GM19468 (cell line): ENCODE measurements at regions not wholly inside any gene's neighbourhood (a gene's known extent, or its start where the extent isn't known, plus 50 kb on each side); places are given as distances from the start of the nearest gene placed in this dataset.

Experiments used
- ATAC-seq: cut with Tn5 transposase; IDR thresholded peaks from one replicate; pipeline ENCODE4 v1.9.1; 2021; ENCODE audit warnings: mild to moderate bottlenecking, moderate library complexity, moderate number of reproducible peaks; ENCODE audit not compliant: unreplicated experiment; ENCODE audit errors: extremely low read depth

DNA sequence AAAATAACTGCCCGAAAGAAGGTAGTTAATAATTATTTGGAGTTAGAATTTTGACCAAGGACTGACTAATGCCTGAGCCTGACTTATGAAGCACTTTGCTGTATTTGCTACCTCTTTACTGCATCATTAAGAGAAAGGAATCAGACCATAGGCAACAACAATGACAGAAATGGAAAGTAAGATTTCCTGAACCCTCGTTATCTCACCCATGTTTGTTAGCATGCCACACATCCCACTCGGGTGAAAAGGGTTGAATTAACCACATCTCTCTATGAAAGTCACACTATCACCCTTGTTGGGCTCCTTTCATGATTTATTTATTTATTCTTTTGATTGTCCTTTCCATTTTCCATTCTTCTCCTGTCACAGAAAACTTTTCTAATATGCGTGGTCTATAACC lies 59.6 kb downstream of the OLIG3 start:
- ATAC-seq, result no peak

DNA sequence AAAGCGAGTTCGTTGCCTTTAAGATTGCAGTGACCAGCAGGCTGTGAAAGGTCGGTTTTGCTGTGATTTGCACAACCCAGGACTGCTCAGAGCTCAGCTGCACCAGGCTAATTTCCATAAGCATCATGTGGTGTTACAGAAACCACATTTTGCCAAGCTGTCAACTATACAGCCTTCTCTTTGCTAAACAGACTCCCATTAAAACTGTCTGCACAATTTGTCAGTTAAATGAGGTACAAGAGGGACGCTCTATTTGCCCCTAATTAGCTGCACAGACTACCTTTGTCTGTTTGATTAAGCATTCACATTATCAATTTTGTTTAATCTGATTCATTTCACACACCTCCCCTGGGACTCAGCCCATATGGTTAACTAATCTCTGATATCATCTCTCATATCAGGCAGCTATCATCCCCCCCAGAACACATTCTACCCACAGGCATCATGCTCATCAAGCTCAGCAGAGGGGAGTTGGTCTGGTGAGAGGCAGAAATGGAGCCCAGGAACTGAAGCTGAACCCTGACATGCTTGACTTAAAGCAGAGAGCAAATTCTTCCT lies 62.1 kb downstream of the OLIG3 start:
- ATAC-seq, result no peak

DNA sequence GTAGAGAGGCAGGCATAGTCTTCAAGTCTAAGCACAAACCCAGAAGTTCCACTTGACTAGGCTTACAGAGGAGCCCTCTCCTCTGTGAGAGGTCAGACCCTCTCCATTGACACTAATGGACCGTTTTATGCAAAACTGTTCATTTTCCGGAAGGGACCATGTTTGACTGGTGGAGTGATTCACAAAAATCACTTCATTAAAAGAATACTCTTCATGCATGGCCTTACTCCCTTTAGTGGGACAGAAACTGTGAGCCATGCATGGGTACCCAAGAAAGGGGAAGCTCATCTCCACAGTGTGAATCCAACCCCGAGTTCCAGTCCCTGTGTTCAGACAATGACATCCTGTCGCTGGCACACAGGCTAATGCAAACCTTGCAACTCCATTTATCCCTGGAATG lies 63.2 kb downstream of the OLIG3 start:
- ATAC-seq, result no peak

DNA sequence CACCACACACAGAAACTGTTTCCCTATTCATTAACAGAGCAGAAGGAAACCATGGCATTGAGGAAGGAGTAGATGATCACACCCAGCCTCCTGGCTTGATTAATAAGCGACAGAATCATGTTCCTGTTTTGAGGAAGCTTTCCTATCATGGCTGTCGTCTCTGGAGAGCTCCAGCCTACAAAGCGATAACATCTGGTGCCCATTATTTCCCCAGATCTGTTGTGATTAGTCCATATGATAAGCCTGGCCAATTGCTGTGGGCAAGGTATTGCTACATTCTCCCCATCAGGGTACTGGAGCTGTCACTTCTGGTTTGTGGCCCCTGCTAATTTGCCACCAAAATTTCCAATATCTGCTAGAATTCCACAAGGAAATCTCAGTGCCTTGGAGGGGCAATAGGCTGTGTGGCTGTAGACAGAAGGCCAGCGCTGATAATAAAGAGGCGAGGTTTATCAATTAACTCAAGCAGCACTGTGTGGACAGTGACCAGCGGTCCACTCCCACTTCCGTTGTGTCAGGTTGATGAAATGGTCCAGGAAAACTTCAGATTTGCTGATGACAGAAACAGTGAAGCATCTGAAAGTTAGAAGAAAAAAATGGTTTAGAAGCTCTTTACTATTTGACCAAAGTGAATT lies 66.4 kb downstream of the OLIG3 start:
- no peak for ATAC-seq

DNA sequence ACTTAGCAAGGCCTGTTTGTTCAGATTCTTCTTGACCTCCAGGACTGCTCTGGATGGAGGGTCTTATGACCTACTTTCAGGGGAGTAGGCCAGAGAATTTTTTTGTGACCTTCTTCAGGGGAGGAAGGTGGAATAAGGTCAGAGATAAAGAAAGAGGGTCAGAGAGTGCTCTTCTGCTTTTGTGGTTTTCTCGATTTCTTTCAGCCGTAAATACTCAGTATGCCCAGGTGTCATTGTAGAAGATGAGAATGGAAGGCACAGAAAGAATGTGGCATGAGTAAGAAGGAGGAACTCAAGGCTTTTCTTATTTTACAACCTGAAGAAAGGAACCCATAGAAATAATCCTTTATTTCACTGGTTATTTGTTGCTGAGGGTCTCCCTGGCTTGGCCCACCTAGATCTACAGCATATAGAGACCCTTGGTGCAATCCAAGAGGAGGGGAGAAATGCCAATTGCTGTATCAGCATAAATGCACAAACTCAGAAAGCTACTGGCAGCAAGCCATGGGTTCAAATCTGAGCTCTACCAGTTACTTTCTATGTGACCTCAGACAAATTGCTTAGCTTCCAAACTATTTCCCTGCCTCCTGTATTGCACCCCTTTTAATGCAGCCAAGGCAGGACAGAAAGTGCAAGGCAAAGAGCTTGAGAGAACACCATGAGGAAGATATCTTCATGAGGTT lies 68.0 kb downstream of the OLIG3 start:
- no peak for ATAC-seq

DNA sequence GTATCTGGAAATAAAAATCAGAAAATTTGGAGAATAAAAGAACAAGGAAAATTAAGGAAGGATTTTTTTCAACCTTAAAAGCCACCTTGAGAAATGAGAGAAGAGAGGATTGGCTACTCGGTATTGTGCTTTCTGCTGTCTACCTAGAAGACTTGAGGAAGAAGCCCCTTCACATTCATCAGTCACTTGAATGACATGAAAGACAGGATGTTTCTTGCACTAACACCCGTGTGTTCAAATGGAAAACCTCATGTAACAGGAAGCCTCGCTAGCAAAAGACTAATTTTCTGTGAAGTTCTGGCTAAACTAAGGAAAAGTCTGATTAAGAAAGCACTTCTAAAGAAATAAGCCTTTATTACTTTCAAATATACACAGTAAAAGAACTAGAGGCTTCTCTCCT lies 69.9 kb downstream of the OLIG3 start:
- no peak for ATAC-seq

DNA sequence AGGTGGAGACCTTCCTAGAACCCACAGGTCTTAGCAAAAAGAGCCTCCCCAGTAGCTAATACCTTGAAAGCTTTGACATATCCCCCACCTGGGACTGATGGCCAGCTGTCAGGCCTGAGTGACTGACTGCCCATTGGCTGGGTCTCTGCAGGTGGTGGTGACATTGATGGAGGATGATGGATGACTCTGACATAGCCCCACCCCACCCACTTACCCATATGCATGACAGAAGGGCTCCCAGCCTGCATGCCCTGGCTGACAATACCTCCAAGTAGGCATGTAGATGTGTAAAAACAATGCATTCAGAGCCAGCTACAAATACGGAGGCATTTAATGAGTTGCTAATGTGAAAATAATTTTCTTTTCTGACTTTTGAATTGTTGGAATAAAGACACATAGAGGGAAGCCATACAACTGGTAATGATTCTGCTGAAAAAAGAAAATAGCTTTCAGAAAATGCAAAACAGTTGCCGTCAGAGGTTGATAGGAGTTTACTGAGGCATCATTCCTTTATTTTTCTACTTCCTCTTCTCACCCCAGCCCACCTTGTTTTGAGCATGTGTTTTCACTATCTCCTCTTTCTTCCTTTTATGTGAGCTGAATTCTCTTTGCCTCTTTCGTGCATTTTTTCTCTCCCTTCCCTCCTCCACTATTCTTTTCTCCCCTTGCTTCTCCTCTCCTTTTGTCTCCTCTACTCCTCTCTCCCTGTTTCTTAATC lies 70.6 kb downstream of the OLIG3 start:
- no peak for ATAC-seq

DNA sequence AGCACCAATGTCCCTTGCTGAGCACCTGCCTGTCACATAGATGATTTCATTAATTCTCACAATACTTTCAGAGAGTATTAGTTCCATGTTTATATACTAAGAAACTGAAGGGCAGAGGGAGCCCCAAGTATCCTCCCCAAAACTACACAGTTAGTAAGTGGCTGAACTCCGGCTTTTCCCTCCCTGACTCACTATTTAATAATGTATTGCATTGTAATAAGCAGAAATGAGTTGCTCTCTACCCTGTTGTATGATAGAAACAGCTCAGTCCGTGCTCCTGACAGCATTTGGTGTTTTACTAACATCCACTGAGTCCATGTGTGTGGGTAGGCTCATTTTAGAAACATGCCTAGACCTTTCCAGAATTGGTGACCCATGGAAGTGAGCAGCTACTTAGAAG lies 76.8 kb downstream of the OLIG3 start:
- no peak for ATAC-seq

DNA sequence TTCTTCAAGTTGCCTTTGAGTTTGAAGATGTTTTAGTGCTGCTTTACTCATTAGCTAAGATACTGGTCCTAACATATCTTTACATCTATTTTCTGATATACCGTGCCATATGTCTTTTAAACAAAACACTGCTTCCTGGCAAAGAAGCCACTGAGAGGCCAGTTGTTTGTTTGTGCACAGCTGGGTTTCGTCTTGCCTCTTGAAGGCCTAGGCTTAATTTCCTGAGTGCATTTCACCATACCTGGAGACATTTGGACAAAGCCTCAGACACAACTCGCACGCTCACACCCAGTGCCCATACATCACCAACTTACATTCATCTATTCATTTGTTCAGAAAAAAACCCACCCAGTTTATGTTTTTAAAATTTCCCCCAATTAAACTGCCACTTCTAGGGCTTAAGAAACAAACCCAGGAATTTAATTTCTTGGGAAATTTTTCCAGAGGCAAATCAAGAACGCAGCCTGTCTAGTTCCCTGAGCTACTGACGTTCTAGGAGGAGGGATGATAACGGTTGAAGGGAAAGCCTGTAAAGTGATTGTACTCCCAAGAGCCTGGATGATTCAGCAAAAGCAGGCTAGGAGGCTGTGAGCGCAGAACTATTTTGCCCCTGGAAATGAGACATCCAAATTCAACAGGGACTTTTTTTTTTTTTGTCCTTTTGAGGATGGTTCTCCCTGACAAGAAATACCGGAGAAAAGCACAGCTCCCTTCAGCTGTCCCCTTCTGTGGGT lies 77.7 kb downstream of the OLIG3 start:
- ATAC-seq, result no peak

DNA sequence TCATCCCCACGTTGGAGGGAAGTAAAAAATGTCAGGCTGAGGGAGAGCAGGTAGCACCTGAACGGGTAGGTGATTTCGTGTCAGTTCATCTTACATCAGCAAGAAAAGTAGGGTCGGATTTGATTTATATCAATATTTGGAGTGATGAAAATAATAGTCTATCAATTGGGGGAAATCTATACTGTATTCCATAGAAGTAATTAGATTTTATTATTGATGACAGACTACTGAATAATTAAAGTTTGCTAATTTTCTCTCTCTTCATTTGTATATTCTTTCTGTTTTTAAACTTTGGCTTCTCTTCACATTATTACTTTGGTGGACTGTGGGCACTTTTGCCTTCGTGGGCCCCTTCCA lies 78.4 kb downstream of the OLIG3 start:
- no peak for ATAC-seq

DNA sequence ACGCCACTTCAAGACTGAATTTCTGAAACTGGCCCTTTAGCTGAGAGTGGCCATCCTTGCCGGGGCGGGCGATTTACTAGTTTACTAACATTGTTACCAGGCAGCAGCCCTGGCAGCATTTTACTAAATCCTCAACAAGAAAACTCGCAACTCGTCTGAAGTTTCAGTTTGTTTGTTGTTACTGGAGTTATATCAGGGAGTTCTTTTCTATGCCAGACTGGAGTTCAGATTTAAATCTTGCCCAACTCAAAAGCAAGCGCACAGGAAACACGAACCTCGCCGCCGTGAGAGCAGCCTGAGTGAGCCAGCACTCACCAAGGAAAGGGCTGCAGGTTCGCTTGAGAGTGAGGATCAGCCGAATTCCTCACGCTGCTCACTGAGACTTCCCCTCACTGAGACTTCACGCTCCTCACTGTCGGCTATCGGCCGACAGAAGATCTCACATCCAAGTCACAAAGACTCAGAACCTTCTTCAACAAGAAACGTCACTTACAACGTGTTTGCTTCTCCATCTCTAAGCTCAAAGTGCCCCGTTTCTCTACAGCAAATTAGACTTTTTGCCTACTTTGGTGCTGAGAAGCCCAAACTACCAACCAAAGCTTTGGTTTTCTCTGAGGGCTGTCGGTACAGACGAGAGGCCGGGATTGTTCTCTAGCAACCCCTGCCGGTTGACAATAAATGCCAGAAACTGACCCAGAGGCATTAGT lies 78.9 kb downstream of the OLIG3 start:
- no peak for ATAC-seq

DNA sequence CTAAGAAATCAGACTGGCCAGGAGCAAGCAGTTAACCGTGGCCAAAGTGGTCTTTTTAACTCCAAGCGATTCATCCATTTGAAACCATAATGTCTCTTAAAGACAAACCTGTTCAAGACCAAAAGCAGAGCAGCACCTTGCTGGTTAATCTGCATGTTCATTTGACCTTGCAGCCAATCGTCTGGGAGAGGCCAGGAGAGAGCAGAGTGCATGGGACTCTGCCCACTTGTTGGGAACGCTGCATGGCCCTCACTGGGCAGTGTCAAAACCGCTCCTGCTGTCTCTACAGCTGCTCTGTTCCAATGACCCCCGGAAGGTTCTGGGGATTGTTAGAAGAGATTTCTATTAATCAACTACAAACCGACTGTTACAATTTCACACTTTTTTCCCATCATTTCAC lies 79.6 kb downstream of the OLIG3 start:
- no peak for ATAC-seq

DNA sequence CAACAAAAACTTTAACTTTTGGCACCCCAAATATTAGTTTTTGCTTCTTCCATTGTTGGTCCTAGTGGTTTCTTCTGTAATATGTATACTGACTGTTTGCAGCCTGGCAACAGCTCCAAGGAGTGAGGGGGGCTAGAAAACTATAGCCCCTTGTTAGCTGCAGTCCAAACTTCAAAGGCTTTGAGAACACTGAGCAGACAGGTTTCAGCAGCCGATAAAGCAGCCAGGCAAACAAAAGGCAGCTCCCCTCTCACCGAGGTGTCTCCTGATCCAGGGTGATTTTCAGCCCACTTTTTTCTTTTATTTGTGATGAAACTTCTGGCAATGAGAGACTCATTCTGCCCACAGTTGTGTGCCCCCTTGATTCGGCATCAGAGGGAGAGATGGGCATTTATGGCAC lies 80.7 kb downstream of the OLIG3 start:
- ATAC-seq, result no peak

DNA sequence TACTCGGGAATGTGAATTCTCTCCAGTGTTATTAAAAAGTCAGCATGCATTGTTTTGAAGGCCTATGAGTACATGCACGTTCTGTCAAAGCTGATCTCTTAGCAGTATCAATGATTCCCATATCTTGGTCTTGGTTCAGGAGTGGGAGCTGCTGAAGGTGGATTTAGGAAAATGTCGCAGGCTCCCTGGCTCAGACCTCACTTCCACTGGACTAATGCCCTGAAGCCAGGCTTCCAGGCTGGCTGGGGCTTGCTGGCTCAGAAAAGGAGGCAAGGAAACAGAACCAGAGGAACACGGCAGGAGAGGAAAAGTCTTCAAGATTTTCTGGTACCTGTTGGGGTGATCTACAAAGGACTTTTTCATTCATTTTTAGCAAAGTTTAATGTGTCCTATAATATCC lies 81.6 kb downstream of the OLIG3 start:
- ATAC-seq, result no peak

DNA sequence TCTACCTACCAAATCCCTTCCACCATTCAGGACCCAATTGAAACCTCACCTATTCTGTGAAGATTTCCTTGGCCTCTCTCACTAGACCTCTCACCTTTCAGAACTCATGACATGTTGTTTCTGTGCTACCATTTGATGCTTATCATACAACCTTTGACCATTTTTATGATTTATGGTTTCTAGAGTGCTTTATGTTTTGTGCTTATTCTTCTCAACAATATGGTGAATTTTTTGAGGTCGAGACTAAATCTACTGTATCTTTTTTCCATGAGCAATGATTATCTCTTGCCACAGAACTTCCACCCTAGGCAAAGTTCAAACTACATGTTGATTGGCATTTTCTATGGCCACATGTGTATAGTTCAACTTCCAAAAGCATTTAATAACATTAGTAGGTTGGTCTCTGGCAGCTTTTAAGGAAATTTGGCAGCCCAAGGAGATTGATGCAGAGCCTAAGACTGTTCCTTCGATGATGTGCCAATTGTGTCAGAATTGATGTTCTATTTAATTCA lies 84.9 kb downstream of the OLIG3 start:
- no peak for ATAC-seq

DNA sequence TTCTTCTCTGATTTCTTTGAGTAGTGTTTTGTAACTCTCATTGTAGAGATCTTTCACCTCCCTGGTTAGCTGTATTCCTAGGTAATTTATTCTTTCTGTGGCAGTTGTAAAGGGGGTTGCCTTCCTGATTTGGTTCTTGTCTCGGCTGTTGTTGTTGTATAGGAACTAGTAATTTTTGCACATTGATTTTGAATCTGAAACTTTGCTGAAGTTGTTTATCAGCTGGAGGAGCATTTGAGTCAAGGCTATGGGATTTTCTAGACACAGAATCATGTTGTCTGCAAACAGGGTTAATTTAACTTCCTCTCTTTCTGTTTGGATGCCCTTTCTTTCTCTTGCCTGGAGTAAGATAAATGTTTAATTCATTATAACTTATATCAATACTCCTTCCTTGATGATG lies 86.4 kb downstream of the OLIG3 start:
- no peak for ATAC-seq

DNA sequence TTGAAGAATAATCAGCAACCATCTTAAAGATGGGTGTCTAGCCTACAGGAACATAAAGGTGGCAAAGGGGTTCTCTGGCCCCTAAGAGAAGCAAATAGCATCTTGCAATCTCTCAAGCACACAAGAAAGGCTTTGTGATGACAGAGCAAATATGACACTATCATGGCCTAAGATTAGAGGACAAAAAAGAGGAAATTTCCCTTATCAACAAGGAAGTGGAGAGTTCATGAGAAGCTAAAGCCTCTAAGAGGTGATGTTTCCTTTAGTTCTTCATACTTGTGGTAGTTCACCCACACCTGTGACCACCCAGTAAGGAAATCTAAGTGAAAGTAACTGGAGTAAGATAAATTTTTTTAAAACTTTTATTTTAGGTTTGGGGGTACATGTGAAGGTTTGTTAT lies 88.4 kb downstream of the OLIG3 start:
- no peak for ATAC-seq

DNA sequence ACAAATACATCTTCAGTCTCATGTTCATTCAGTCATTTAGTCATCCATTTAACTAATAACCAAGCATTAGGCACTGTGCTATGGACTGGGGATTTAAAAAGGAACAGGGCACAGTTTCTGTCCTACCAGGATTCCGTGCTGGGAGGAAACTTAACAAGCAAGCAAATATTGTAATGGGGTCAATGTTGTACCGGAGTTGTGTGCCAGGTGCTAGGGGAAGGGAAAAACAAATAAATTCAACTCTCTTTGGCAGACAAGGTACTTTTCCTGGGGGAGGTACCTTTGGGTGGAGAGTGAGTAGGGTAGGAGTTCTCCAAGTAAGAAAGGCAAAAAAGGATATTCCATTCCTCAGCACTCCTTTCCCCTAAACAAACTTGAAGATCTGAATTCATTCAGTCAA lies 90.3 kb downstream of the OLIG3 start:
- ATAC-seq, result no peak

DNA sequence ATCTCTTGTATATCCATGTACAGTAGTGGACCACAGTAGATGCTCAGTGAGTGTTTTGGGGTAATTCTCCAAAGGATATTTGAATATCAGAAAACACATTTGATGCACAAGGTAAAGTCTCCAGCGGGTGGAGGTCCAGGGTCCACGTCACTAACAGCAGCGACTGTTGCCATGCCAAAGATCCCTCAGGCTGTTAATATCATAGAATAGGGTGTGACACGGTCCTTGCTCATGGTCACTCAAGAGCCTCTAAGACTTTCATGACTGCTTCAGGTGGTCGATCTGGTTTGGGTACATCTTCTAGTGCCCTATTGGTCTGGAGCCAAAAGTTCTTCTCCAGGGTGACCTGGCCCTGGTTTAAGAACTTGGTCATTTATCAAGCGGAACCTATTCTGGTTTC lies 90.8 kb downstream of the OLIG3 start:
- ATAC-seq, result no peak

DNA sequence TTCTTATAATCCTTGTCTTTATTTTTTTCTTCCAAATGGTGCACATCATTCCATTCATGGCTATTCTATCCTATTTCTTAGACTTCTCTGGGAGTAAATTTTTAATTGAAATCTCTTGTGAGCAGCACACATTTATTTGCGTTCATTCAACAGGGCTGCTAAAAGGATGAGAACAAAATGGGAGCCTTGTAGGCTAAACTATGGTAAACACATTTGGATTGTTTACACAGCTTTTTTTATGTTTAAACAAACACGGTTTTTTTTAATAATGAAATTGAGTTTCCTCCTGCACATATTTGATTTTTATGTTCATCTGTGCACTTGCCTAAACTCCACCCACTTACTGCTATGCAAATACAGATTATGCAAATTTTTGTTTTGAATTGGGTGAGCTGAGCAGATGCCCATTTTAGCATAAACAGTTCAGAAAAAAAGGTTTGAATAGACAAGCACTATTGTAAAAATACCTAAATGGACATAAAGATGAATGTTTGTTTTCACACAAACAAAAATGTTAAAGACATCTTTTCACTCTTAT lies 92.0 kb downstream of the OLIG3 start:
- no peak for ATAC-seq
